Heart right ventricle (tissue), 16 donors: ENCODE measurements at regions not wholly inside any gene's neighbourhood (a gene's known extent, or its start where the extent isn't known, plus 50 kb on each side); places are given as distances from the start of the nearest gene placed in this dataset.

Experiments
- ATAC-seq, 8 donors: fragments of 200-7000 bp; cut with Tn5 transposase; one replicate each; pipeline ENCODE4 v1.9.1; 2020; ENCODE audit warnings: mild to moderate bottlenecking in 8 of 8, moderate library complexity in 8 of 8, moderate number of reproducible peaks in 1 of 8
- DNase-seq, 2 donors: peaks; one replicate each; pipeline ENCODE4 v3.0.0-alpha.2; 2020
- H3K27ac ChIP-seq, 10 donors: fragments of 200-600 bp; sonication (generic) in 2 of 10; one replicate each; pipeline versions ENCODE4 v1.5.0 to v1.8.0; 2020 to 2022; ENCODE audit warnings: mild to moderate bottlenecking in 3 of 10
- H3K27me3 ChIP-seq, 7 donors: fragments of 200-600 bp; one replicate each; pipeline ENCODE4 v1.8.0; 2021 to 2022; ENCODE audit warnings: mild to moderate bottlenecking in 2 of 7
- H3K36me3 ChIP-seq, 9 donors: fragments of 200-600 bp; sonication (generic) in 1 of 9; one replicate each; pipeline versions ENCODE4 v1.5.0 to v1.8.0; 2020 to 2022; ENCODE audit warnings: mild to moderate bottlenecking in 2 of 9
- H3K4me1 ChIP-seq, 9 donors: fragments of 200-600 bp; sonication (generic) in 1 of 9; one replicate each; pipeline versions ENCODE4 v1.5.0 to v1.8.0; 2020 to 2022; ENCODE audit warnings: mild to moderate bottlenecking in 4 of 9
- H3K4me3 ChIP-seq, 10 donors: fragments of 200-600 bp; sonication (generic) in 2 of 10; one replicate each; pipeline versions ENCODE4 v1.5.0 to v1.8.0; 2020 to 2022; ENCODE audit warnings: mild to moderate bottlenecking in 7 of 10, moderate library complexity in 2 of 10
- H3K9me3 ChIP-seq, 11 donors: fragments of 200-600 bp in 10 of 11; sonication (generic) in 2 of 11; one replicate each; pipeline versions ENCODE4 v1.5.0 to v1.8.0; 2013 to 2022; ENCODE audit warnings: mild to moderate bottlenecking in 2 of 11, control low read depth in 1 of 11, moderate library complexity in 1 of 11
- CTCF ChIP-seq, 9 donors: fragments of 200-600 bp; sonication (generic) in 2 of 9; IDR thresholded peaks; one replicate each; pipeline versions ENCODE4 v1.5.0 to v1.8.0; 2021 to 2022; ENCODE audit warnings: antibody characterized with exemption in 9 of 9, mild to moderate bottlenecking in 5 of 9, moderate library complexity in 1 of 9
- WGBS, 2 donors: extraction: QIAGEN DNeasy Blood & Tissue Kit; methylation state at CpG; one replicate each; pipeline ENCODE4 v1.1.7; 2013; ENCODE audit warnings: inconsistent platforms in 1 of 2; 5-methylcytosine and 5-hydroxymethylcytosine counted together
- intact Hi-C, 10 donors: fragments of 100-400 bp; cut with DNase I; formaldehyde crosslinking; loops; one replicate each; pipeline versions ENCODE4 v1.11.1 to v1.14.2; 2022
- donor health status: Arrhythmogenic right ventricular cardiomyopathy.
- donor health status: ischemic (EF 13 %, LVEDD 7.1; RV severe dilation, severe dysfunction).
- donor health status: healthy with polysubstance abuse.
- donor health status: DM: no; HTN: yes; CAD: no.
- donor health status: DM: no; HTN: no; CAD: no.
- donor health status: ischemic (EF 25% LVEDD 6.9; RV normal size, moderate dysfunction).
- donor health status: ischemic (EF 25% LVEDD 5.7; RV mildly dilated, moderate dysfunction).
- donor health status: healthy.
- donor health status: DM: yes; HTN: yes; CAD: no.
- donor health status: Ischemic cardiomyopathy.
- donor health status: ischemic (EF 35%, LVEDD 5.7; RV mildly dilated, moderate dysfunction).
- donor health status: nonischemic (EF 11% LVEDD 7.7; RV severe dilation, severe dysfunction).
- donor health status: DM: yes; HTN: yes; CAD: no.
- donor health status: PGD.
- donor health status: ischemic (EF 29% LVEDD 5.4; RV normal size, mild dysfunction).
- donor health status: nonischemic (EF 23%, LVEDD 6.1; RV moderate dilation, normal function).

GRCh38 chr2:22832196-22832595 lies 552.8 kb upstream of the KLHL29 start:
- Histone ChIP-seq H3K9me3 (peaks cover 0 to 7% (median 0%) of the 10 kb centered on the region in 11 donors), H3K4me1 (no peaks in the 10 kb centered on the region), H3K4me3 (no peak overlapping the region), H3K27ac (no peak overlapping the region), H3K27me3 (peaks cover 0 to 4% (median 0%) of the 10 kb centered on the region in 7 donors), H3K36me3 (no peaks in the 10 kb centered on the region)
- ATAC-seq (no peak), DNase-seq (no peak)
- intact Hi-C loops = no loop called here
- TF ChIP-seq CTCF (IDR thresholded peaks at IDR 0.05) = no peak
- WGBS, 2 donors = 91 to 93% methylated on average over 2 of the region's 2 CpGs

- no peaks in the 10 kb centered on the region for H3K9me3 ChIP-seq
- no peak for DNase-seq
- ATAC-seq = no peak
- no peak for TF ChIP-seq CTCF (IDR thresholded peaks at IDR 0.05)
- intact Hi-C loops = no loop called here
- no peaks in the 10 kb centered on the region for H3K36me3 ChIP-seq
- no peak overlapping the region for H3K27ac ChIP-seq
- H3K4me3 ChIP-seq = no peak overlapping the region
- H3K4me1 ChIP-seq = no peaks in the 10 kb centered on the region
- no peaks in the 10 kb centered on the region for H3K27me3 ChIP-seq
Observed at GRCh38 chr2:22838461-22838860, 546.5 kb upstream of the KLHL29 start.

- intact Hi-C loops = no loop called here
- DNase-seq = no peak
- no peaks in the 10 kb centered on the region for H3K36me3 ChIP-seq
- TF ChIP-seq CTCF (IDR thresholded peaks at IDR 0.05) = no peak
- no peaks in the 10 kb centered on the region for H3K4me1 ChIP-seq
- no peaks in the 10 kb centered on the region for H3K9me3 ChIP-seq
- no peak for ATAC-seq
- no peak overlapping the region for H3K4me3 ChIP-seq
- H3K27me3 ChIP-seq = no peaks in the 10 kb centered on the region
- H3K27ac ChIP-seq = no peak overlapping the region
- WGBS, 2 donors = 62 to 67% methylated on average over 5 of the region's 5 CpGs
Observed at GRCh38 chr2:22842205-22842869, 542.6 kb upstream of the KLHL29 start.

- intact Hi-C loops = no loop called here
- H3K36me3 ChIP-seq = no peaks in the 10 kb centered on the region
- DNase-seq = no peak
- no peaks in the 10 kb centered on the region for H3K9me3 ChIP-seq
- no peaks in the 10 kb centered on the region for H3K27me3 ChIP-seq
- no peak overlapping the region for H3K27ac ChIP-seq
- TF ChIP-seq CTCF (IDR thresholded peaks at IDR 0.05) = no peak
- no peak overlapping the region for H3K4me3 ChIP-seq
- no peaks in the 10 kb centered on the region for H3K4me1 ChIP-seq
- 43 to 75% methylated on average over 1 of the region's 1 CpG for WGBS, 2 donors
- ATAC-seq = no peak
Observed at GRCh38 chr2:22843919-22844537, 541.0 kb upstream of the KLHL29 start.
